HT-29 (cell line): ENCODE measurements at regions not wholly inside any gene's neighbourhood (a gene's known extent, or its start where the extent isn't known, plus 50 kb on each side); places are given as distances from the start of the nearest gene placed in this dataset.
"Not testable (repeated sequence)": the region's sequence is repeated elsewhere in the genome, so short reads cannot be mapped to it uniquely, and the experiment has no call there.

Experiments used
- DNase-seq: peaks from one replicate; pipeline ENCODE4 v3.0.0-alpha.2; 2015; ENCODE audit warnings: low spot score

- peak; percentile 7 for DNase-seq
Measured at GRCh38 chr12:25384038-25384892, 133.5 kb upstream of the KRAS start.

DNA sequence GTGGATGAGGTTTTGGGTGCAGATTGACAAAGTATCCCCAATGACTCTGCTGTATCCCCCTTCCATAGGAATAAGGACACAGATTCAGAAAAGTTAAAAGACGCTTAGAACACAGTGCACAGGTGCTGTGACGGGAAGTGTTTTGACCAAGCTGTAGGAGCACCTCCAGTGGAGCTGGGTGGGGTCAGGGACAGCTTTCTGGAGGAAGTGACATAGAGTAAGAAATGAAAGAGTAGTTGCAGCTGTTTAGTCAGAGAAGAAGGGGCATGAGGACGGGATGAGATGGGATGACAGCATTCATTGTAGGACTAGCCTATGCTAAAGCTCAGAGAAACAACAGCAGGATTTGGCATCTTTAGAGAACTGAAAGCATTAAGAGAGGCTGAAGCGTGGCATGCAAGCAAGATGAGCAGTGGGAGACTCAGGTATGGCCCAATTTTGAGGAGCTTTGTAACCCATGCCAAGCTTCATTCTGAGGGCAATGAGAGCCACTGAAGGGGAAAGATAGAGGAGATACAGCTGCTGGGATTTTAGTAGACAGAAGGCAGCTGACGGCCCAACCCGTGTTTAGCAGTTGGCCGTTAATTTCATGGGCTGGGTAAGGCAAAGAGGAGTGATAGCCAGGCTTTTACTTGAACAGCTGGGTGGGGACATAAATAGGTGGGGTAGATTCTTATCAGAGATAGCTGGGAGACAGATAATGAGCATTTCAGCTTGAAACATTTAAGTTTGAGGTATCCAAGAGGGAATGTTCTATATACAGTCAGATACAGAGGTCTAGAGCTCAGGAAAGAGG lies 131.8 kb upstream of the KRAS start:
- DNase-seq: no peak

DNA sequence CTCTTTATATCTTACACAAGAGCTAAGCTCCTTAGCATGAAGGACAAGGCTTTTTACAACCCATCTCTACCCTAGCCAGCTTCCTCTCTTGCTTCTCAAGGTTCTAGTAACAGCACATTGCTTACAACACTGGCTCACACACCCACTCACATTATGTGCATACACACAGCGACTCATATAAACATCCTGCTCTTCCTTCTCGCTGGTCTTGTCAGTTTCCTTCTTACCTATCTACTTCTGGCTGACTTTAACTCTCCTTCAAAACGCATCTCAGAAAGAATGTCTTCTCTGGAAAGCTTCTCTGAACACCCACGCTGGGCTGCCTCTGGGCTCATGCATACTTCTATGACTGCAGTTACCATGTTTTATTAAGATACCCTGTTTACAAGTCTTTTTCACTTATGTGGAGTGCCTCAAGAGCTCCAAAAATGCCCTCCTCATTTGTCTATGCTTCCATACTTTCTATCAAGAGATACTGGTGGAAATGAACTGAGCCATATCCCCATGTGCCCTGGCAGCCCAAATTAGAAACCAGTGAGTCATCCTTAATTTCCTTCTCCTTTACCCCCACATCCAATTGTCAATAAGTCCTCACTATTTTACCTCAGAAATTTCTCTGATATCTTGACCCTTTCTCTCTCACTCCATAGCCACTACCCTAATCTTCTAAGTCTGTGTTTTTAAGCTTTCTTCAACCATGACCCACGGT lies 126.9 kb upstream of the KRAS start:
- DNase-seq: no peak

DNA sequence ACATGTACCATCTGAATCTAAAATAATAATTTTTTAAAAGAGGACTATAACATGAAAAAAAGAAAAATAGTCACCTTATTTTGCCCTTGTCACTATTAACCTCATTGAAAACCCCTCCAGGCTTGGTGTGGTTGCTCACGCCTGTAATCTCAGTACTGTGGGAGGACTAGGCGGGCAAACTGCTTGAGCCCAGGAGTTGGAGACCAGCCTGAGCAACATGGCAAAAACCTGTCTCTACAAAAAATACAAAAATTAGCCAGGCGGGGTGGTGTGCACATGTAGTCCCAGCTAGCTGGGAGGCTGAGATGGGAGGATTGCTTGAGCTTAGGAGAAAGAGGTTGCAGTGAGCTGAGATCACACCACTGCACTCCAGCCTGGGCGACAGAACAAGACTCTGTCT lies 126.3 kb upstream of the KRAS start:
- DNase-seq: no peak

GRCh38 chr12:25376407-25376806 lies 125.7 kb upstream of the KRAS start:
- no peak for DNase-seq

GRCh38 chr12:25372969-25373817 lies 122.5 kb upstream of the KRAS start:
- DNase-seq: no peak

DNA sequence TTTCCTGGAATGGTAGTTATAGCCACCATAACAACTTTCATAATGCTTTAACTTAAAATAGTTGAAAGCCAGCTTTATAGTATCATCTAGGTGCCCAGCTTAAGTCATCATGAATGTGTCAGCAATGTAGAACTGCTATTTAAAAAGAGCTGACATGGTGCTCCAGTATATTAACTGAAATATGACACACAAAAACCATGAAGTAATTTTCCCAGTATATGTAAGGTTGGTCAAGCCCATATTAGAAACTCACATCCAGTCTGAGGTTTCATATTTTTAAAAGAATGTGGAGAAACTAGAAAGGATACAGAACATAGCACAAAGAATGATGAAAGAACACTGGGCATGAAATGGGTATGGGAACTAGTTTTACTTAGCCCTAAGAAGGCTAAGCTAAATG lies 121.3 kb upstream of the KRAS start:
- no peak for DNase-seq

DNA sequence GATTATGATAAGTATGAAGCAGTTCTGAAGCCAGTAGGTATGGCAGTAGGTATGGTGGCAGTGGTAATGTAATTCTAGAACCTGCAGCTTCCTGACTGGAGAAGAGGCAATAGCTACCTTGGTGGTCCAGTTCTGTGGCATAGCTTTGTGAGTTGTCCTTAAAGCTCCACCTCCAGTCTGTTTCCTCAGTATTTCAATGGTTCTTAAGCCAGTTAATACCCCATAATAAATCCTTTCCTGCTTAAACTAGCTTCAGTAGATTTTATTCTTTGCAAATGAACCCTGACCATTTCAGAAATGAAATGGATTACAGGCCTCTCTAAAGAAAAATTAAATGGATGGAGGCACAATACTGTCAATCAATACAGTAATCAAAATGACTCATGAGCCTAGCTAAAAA lies 117.8 kb upstream of the KRAS start:
- DNase-seq: no peak

- DNase-seq: no peak
Measured at GRCh38 chr12:25366122-25366521, 115.4 kb upstream of the KRAS start.

DNA sequence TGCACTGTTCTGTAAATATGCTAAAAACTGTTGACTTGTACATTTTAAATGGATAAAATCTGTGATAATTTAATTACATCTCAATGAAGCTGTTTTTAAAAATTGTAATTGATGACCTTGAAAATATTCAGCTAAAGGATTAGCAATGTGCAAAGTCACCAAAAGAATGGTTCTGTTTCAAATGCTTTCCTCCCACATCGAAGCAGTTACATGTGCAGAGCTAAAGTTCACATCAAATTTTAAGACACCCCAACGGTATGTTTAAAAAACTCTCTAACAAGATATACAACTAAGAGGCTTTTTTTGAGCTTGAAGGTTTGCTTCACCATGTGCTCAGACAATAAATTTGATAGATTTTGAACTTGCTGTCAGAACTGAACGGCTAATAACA lies 114.6 kb upstream of the KRAS start:
- no peak for DNase-seq

DNA sequence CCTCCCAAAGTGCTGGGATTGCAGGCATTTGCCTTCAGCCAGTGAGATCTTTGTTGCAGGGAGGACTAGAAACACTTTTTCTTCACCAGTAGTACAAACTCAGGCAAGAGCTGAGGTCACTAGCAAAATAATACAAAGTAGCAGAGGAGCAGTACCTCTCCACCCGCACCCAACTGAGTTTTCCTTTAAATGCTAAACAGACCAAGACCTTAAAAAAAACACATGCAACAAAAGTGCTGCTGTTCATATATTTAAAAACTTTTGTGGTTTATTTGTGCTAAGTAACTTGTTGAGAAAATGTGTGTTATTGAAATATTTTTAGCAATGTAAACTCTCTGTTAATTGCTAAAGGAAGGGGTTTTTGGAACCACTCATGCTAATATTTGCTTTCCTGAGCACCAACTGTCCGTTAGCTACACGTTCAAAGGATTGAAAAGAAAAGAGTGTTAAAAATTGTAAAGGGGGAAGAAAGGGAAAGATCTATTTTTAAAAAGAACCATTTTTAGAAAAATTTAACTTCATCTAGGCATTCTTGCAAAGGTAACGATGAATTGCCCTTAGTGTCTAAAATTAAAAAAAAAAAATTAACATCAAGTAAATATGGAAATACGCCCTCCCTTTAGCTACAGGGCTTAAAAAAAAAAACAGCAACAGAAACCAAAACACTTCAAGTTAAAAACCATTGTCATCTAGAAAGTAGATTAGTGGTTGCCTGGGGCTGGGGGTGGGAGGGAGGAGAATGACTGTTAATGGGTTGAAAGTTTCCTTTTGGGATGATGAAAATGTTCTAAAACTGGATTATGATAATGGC lies 114.0 kb upstream of the KRAS start:
- no peak for DNase-seq

GRCh38 chr12:25362646-25363045 lies 111.9 kb upstream of the KRAS start:
- DNase-seq: no peak

DNA sequence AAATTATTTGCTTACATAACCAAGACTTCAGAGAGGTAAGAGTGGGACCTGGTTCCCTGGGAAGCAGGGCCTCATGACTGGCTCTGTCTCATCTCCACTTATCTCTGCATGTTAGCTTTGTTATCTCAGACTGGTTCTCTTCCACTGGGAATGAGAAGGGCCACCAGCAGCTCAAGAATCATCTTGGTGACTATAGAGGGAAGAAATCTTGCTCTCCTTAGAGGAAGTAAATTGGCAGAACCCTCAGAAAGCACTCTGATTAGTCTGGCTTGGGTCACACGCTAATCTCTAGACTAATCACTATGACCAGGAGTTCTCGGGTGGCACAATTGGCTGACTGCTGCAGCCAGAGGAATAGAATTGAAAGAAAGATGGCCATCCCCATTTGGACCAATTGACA lies 110.8 kb upstream of the KRAS start:
- no peak for DNase-seq

- DNase-seq: no peak
Measured at GRCh38 chr12:25357595-25357994, 106.9 kb upstream of the KRAS start.

GRCh38 chr12:25352942-25353341 lies 102.2 kb upstream of the KRAS start:
- DNase-seq: not testable (repeated sequence)

GRCh38 chr12:25352083-25352918 lies 101.6 kb upstream of the KRAS start:
- no peak for DNase-seq

GRCh38 chr12:25348593-25348895 lies 97.8 kb upstream of the KRAS start:
- no peak for DNase-seq

GRCh38 chr12:25347716-25348592 lies 97.2 kb upstream of the KRAS start:
- no peak for DNase-seq

DNA sequence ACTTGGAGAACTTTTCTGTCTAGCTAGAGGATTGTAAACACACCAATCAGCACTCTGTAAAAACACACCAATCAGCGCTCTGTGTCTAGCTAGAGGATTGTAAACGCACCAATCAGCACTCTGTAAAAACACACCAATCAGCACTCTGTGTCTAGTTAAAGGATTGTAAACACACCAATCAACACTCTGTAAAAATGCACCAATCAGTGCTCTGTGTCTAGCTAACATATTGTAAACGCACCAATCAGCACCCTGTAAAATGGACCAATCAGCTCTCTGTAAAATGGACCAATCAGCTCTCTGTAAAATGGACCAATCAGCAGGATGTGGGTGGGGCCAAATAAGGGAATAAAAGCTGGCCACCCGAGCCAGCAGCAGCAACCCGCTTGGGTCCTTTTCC lies 91.1 kb upstream of the KRAS start:
- not testable (repeated sequence) for DNase-seq
